ENCODE measurements at regions not wholly inside any gene's neighbourhood (a gene's known extent, or its start where the extent isn't known, plus 50 kb on each side); places are given as distances from the start of the nearest gene placed in this dataset.

GRCh38 chr2:128729051-128729450 lies 410.4 kb upstream of the HS6ST1 start:
- TF ChIP-seq CTCF (IDR thresholded peaks at IDR 0.05) (no peak), RAD21 (IDR thresholded peaks at IDR 0.05; ENCODE audit: low read length) (no peak), RCOR1 (IDR thresholded peaks at IDR 0.05; ENCODE audit: low read length) (no peak), RFX5 (IDR thresholded peaks at IDR 0.05; ENCODE audit: low read length) (no peak), PBX3 (IDR thresholded peaks at IDR 0.05) (no peak), MXI1 (IDR thresholded peaks at IDR 0.05; ENCODE audit: low read depth, low read length) (no peak), SIN3A (IDR thresholded peaks at IDR 0.05; ENCODE audit: borderline replicate concordance, low read depth, low read length) (no peak), MAX (IDR thresholded peaks at IDR 0.05; ENCODE audit: low read depth) (no peak), TEAD4 (IDR thresholded peaks at IDR 0.05; ENCODE audit: borderline replicate concordance, insufficient read depth) (no peak), YY1 (IDR thresholded peaks at IDR 0.05; ENCODE audit: low read depth) (no peak), REST (IDR thresholded peaks at IDR 0.05; ENCODE audit: low read depth, low read length) (no peak), POLR2AphosphoS5 (IDR thresholded peaks at IDR 0.05; ENCODE audit: low read depth, low read length) (no peak), ZBTB33 (IDR thresholded peaks at IDR 0.05; ENCODE audit: borderline replicate concordance, low read depth) (no peak)

All from SK-N-SH (cell line).